OCI-LY1 (cell line): ENCODE measurements at regions not wholly inside any gene's neighbourhood (a gene's known extent, or its start where the extent isn't known, plus 50 kb on each side); places are given as distances from the start of the nearest gene placed in this dataset.

ENCODE experiments used
- H2AFZ ChIP-seq: fragments of 200-600 bp; sonication (generic), shearing (Covaris generic); 2 replicates; pipeline ENCODE4 v1.6.0; 2014; ENCODE audit warnings: antibody characterized with exemption, mild to moderate bottlenecking, low read length
- H3F3A ChIP-seq: fragments of 200-600 bp; sonication (generic), shearing (Covaris generic); 2 replicates; pipeline ENCODE4 v1.6.0; 2014; ENCODE audit warnings: mild to moderate bottlenecking, antibody characterized with exemption, low read length, moderate library complexity; ENCODE audit not compliant: insufficient read depth
- H3K27ac ChIP-seq: fragments of 200-600 bp; sonication (generic); 2 replicates; pipeline ENCODE4 v1.5.1; 2014; ENCODE audit warnings: low read length, mixed run types, mild to moderate bottlenecking, low read depth; ENCODE audit not compliant: poor library complexity, severe bottlenecking
- H3K27me3 ChIP-seq: fragments of 200-600 bp; sonication (generic); 2 replicates; pipeline ENCODE4 v1.6.0; 2014; ENCODE audit warnings: antibody characterized with exemption, mild to moderate bottlenecking, low read length, moderate library complexity; ENCODE audit not compliant: insufficient read depth
- H3K36me3 ChIP-seq: fragments of 200-600 bp; sonication (generic); 2 replicates; pipeline ENCODE4 v1.6.1; 2014; ENCODE audit warnings: mild to moderate bottlenecking, antibody characterized with exemption, low read length, moderate library complexity, mixed read lengths; ENCODE audit not compliant: insufficient read depth
- H3K4me1 ChIP-seq: fragments of 200-600 bp; sonication (generic); 2 replicates; pipeline ENCODE4 v1.5.1; 2014; ENCODE audit warnings: mild to moderate bottlenecking, low read length, moderate library complexity; ENCODE audit not compliant: insufficient read depth, severe bottlenecking
- H3K4me2 ChIP-seq: fragments of 200-600 bp; sonication (generic), shearing (Covaris generic); 2 replicates; pipeline ENCODE4 v1.6.1; 2014; ENCODE audit warnings: low read length
- H3K4me3 ChIP-seq: fragments of 200-600 bp; sonication (generic); 2 replicates; pipeline ENCODE4 v1.5.1; 2014; ENCODE audit warnings: low read length, low read depth, mild to moderate bottlenecking, mixed read lengths; ENCODE audit not compliant: poor library complexity, severe bottlenecking
- H3K79me2 ChIP-seq: fragments of 200-600 bp; shearing (Covaris generic); 2 replicates; pipeline ENCODE4 v1.6.1; 2016; ENCODE audit warnings: mixed run types, low read length, mixed read lengths; ENCODE audit not compliant: insufficient read depth
- H3K9ac ChIP-seq: fragments of 200-600 bp; sonication (generic), shearing (Covaris generic); 2 replicates; pipeline ENCODE4 v1.6.1; 2014; ENCODE audit warnings: mild to moderate bottlenecking, low read length, mixed read lengths
- H3K9me2 ChIP-seq: fragments of 200-600 bp; sonication (generic), shearing (Covaris generic); 2 replicates; pipeline ENCODE4 v1.6.1; 2014; ENCODE audit warnings: low read depth, mild to moderate bottlenecking, low read length, mixed read lengths
- H3K9me3 ChIP-seq: fragments of 200-600 bp; shearing (Covaris generic); 2 replicates; pipeline ENCODE4 v1.6.1; 2014; ENCODE audit warnings: low read length, mixed read lengths
- H4K20me1 ChIP-seq: fragments of 200-600 bp; sonication (generic), shearing (Covaris generic); 2 replicates; pipeline ENCODE4 v1.6.0; 2016; ENCODE audit warnings: mild to moderate bottlenecking, low read length; ENCODE audit not compliant: insufficient read depth
- EZH2 ChIP-seq: fragments of 200-600 bp; sonication (generic), shearing (Covaris generic); IDR thresholded peaks from 2 replicates; pipeline ENCODE4 v1.8.0; 2017; ENCODE audit warnings: borderline replicate concordance, mixed run types, mild to moderate bottlenecking, antibody characterized with exemption, low read length, moderate library complexity, mixed read lengths
- TF ChIP-seq, protein P1 (sequence below): fragments of 200-600 bp; sonication (generic), shearing (Covaris generic); IDR thresholded peaks from 2 replicates; pipeline ENCODE4 v1.5.1; 2017; ENCODE audit warnings: mild to moderate bottlenecking, antibody characterized with exemption, low read length, moderate library complexity, mixed read lengths

DNA sequence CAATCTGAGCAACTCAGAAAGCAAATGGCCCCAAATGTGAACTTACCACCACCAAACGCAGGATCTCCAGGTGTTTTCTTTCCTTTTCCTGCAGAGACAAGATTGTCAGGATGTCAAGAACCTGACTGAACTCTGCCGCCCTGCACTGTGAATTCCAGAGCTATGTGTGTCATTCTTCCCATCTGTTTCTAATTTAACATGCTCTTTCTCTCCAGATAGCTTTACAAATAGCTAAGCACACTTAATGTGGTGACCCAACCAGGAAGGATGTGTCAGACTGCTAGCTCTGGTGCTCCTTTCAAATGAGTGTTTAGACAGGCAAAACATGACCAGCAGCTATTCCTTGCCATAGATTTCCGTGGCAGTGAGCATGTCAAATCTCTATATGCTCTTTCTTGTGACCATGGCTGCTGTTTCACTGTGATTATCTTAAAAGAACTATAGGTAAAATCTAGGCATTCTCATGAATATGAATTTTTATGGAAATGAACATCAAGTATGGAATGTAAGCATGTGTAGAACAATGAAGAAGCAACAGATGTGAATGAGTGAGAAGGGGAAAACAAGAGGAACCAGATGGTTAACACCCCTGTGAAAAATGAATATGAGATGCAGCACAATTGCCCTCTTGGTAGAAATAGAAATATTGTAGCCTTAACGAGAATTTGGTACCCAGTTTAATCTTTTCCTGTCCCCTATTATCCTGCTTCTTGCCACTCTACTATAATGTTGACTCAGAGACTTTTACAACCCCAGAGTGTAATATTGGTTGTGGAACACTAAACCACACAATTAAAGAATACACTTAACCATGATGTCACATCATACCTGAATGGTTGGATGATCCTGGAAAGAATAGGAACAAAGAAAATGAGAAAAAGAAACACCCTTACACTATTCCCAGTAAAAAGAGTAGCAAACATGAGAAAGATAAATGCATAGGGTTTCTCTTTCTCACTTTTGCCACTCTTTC lies 247.8 kb upstream of the DKK2 start:
- Histone ChIP-seq H3K27ac (no peak overlapping the region), H3K36me3 (no peaks in the 10 kb centered on the region), H3K4me3 (no peak overlapping the region), H3K4me1 (no peaks in the 10 kb centered on the region), H3K4me2 (no peak overlapping the region), H3K79me2 (no peaks in the 10 kb centered on the region), H3K27me3 (no peaks in the 10 kb centered on the region), H2AFZ (no peak overlapping the region), H3K9ac (no peak overlapping the region), H4K20me1 (no peaks in the 10 kb centered on the region), H3K9me3 (no peaks in the 10 kb centered on the region), H3F3A (no peaks in the 10 kb centered on the region), H3K9me2 (no peaks in the 10 kb centered on the region)
- TF ChIP-seq, protein P1, sequence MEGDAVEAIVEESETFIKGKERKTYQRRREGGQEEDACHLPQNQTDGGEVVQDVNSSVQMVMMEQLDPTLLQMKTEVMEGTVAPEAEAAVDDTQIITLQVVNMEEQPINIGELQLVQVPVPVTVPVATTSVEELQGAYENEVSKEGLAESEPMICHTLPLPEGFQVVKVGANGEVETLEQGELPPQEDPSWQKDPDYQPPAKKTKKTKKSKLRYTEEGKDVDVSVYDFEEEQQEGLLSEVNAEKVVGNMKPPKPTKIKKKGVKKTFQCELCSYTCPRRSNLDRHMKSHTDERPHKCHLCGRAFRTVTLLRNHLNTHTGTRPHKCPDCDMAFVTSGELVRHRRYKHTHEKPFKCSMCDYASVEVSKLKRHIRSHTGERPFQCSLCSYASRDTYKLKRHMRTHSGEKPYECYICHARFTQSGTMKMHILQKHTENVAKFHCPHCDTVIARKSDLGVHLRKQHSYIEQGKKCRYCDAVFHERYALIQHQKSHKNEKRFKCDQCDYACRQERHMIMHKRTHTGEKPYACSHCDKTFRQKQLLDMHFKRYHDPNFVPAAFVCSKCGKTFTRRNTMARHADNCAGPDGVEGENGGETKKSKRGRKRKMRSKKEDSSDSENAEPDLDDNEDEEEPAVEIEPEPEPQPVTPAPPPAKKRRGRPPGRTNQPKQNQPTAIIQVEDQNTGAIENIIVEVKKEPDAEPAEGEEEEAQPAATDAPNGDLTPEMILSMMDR, result no peak
- no peak for TF ChIP-seq EZH2

DNA sequence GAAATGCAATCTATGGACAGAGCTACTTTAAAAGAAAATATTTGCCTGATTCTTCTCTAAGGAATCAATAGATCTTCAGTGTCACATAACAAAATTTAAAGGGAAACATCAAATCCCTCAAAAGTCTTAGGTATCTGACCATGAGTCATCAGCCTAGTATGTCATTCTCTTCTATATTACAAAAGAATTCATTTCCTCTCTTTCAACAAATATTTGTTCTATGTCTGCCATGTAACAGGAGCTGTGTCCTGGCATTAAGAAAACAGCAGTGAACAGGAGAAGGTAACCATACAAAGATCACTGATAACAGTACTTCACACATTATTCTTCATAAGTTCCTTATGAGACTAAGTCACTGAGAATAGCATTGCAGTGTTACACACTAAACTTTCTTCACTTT lies 243.6 kb upstream of the DKK2 start:
- Histone ChIP-seq H3K4me3 (no peak overlapping the region), H3K36me3 (no peaks in the 10 kb centered on the region), H3K9me2 (no peaks in the 10 kb centered on the region), H3K9ac (no peak overlapping the region), H3K4me2 (no peak overlapping the region), H3K9me3 (no peaks in the 10 kb centered on the region), H3K27me3 (no peaks in the 10 kb centered on the region), H4K20me1 (no peaks in the 10 kb centered on the region), H3K79me2 (no peaks in the 10 kb centered on the region), H3K27ac (no peak overlapping the region), H2AFZ (no peak overlapping the region), H3K4me1 (no peaks in the 10 kb centered on the region), H3F3A (no peaks in the 10 kb centered on the region)
- no peak for TF ChIP-seq EZH2
- TF ChIP-seq, protein P1, result no peak

DNA sequence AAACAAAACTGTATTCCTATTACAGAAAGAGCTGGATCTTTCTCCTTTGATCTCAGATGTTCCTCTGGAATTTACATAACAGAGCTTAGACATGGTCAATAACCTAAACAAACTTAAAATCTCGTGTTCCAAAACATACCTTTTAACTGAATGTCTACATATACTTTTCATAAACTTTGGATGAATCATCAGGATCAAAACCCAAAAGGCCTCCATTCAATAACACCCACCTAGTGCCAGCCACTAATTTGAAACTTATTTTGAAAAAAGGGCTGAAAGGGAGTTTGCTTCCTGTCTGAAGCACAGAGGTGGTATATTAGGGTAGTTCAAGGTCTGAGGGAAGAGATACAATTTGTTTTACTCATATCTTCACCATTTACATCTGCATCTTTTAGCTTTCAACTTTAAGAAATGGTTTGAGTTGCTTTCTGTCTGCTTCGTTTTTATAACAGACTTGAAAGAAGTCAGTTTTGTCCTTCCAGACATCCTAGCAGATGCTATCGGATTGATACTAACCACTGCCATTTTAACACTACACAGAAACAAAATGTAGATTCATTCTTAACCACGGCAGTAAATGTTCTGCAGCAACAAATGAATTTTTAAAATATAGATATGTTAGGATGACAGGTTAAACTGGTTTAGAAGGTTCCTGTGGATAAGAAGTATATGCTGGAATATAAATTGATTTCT lies 242.8 kb upstream of the DKK2 start:
- H4K20me1 ChIP-seq, result no peaks in the 10 kb centered on the region
- H3K36me3 ChIP-seq, result no peaks in the 10 kb centered on the region
- H3F3A ChIP-seq, result no peaks in the 10 kb centered on the region
- H3K9ac ChIP-seq, result no peak overlapping the region
- no peaks in the 10 kb centered on the region for H3K27me3 ChIP-seq
- no peaks in the 10 kb centered on the region for H3K9me3 ChIP-seq
- H3K27ac ChIP-seq, result no peak overlapping the region
- no peaks in the 10 kb centered on the region for H3K4me1 ChIP-seq
- no peak overlapping the region for H2AFZ ChIP-seq
- H3K4me3 ChIP-seq, result no peak overlapping the region
- no peaks in the 10 kb centered on the region for H3K79me2 ChIP-seq
- TF ChIP-seq, protein P1, result no peak
- no peak for TF ChIP-seq EZH2
- H3K4me2 ChIP-seq, result no peak overlapping the region
- H3K9me2 ChIP-seq, result no peaks in the 10 kb centered on the region
